B cell (primary cell): ENCODE measurements at regions not wholly inside any gene's neighbourhood (a gene's known extent, or its start where the extent isn't known, plus 50 kb on each side); places are given as distances from the start of the nearest gene placed in this dataset.

Experiments used
- CTCF ChIP-seq: fragments of 200-600 bp; IDR thresholded peaks from one replicate; pipeline ENCODE4 v1.8.0; 2022; ENCODE audit warnings: antibody characterized with exemption, mild to moderate bottlenecking
- EZH2 ChIP-seq: IDR thresholded peaks from 2 replicates; pipeline ENCODE4 v1.6.1; 2012; ENCODE audit warnings: borderline replicate concordance, low read depth, mild to moderate bottlenecking, moderate library complexity, low read length; ENCODE audit not compliant: insufficient read depth, poor library complexity, severe bottlenecking

GRCh38 chr12:94032368-94032767 is 116.0 kb upstream of the PLXNC1 start:
- no peak for TF ChIP-seq CTCF
- TF ChIP-seq EZH2, result no peak
